ENCODE measurements at regions not wholly inside any gene's neighbourhood (a gene's known extent, or its start where the extent isn't known, plus 50 kb on each side); places are given as distances from the start of the nearest gene placed in this dataset.

DNA sequence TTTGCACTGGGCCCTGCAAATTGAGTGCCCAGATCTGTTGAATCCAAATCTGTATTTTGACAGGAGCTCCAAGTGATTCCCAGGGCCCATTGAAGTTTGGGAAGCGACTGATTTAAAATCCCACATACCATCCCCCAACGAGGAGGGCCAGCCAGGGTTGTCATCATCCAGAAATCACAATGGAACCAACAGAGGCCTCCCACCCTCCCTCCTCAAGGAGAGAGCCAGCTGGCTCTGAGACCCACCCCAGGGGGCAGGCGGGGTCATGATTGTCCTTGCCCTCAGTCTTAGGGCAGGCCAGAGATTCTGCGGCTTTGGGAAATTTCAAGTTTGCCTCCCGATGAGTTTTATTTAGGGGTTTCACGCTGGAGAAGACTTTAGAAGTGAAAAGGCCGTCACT, 358.2 kb downstream of the MN1 start:
- TF ChIP-seq, protein P1, sequence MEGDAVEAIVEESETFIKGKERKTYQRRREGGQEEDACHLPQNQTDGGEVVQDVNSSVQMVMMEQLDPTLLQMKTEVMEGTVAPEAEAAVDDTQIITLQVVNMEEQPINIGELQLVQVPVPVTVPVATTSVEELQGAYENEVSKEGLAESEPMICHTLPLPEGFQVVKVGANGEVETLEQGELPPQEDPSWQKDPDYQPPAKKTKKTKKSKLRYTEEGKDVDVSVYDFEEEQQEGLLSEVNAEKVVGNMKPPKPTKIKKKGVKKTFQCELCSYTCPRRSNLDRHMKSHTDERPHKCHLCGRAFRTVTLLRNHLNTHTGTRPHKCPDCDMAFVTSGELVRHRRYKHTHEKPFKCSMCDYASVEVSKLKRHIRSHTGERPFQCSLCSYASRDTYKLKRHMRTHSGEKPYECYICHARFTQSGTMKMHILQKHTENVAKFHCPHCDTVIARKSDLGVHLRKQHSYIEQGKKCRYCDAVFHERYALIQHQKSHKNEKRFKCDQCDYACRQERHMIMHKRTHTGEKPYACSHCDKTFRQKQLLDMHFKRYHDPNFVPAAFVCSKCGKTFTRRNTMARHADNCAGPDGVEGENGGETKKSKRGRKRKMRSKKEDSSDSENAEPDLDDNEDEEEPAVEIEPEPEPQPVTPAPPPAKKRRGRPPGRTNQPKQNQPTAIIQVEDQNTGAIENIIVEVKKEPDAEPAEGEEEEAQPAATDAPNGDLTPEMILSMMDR (IDR thresholded peaks at IDR 0.05 in 4 of 5, conservative IDR thresholded peaks at IDR 0.05 in 1 of 5): no peak
- no peak for TF ChIP-seq POLR2A (IDR thresholded peaks at IDR 0.05)

Measured in gastrocnemius medialis (tissue), 4 donors.